B cell (primary cell): ENCODE measurements at regions not wholly inside any gene's neighbourhood (a gene's known extent, or its start where the extent isn't known, plus 50 kb on each side); places are given as distances from the start of the nearest gene placed in this dataset.

Source experiments
- EZH2 ChIP-seq: IDR thresholded peaks from 2 replicates; pipeline ENCODE4 v1.6.1; 2012; ENCODE audit warnings: borderline replicate concordance, low read depth, mild to moderate bottlenecking, moderate library complexity, low read length; ENCODE audit not compliant: insufficient read depth, poor library complexity, severe bottlenecking
- TF ChIP-seq, protein P1 (sequence below): fragments of 200-600 bp; IDR thresholded peaks from one replicate; pipeline ENCODE4 v1.8.0; 2022; ENCODE audit warnings: antibody characterized with exemption, mild to moderate bottlenecking

GRCh38 chr12:74889563-74890236, 319.9 kb downstream of the KCNC2 start:
- TF ChIP-seq, protein P1, sequence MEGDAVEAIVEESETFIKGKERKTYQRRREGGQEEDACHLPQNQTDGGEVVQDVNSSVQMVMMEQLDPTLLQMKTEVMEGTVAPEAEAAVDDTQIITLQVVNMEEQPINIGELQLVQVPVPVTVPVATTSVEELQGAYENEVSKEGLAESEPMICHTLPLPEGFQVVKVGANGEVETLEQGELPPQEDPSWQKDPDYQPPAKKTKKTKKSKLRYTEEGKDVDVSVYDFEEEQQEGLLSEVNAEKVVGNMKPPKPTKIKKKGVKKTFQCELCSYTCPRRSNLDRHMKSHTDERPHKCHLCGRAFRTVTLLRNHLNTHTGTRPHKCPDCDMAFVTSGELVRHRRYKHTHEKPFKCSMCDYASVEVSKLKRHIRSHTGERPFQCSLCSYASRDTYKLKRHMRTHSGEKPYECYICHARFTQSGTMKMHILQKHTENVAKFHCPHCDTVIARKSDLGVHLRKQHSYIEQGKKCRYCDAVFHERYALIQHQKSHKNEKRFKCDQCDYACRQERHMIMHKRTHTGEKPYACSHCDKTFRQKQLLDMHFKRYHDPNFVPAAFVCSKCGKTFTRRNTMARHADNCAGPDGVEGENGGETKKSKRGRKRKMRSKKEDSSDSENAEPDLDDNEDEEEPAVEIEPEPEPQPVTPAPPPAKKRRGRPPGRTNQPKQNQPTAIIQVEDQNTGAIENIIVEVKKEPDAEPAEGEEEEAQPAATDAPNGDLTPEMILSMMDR = no peak
- no peak for TF ChIP-seq EZH2
